GM23338 (cell line): ENCODE measurements at regions not wholly inside any gene's neighbourhood (a gene's known extent, or its start where the extent isn't known, plus 50 kb on each side); places are given as distances from the start of the nearest gene placed in this dataset.

Source experiments
- ATAC-seq: fragments of 200-7000 bp; cut with Tn5 transposase; 3 replicates; pipeline ENCODE4 v1.9.1; 2020
- DNase-seq: peaks from one replicate; pipeline ENCODE4 v3.0.0-alpha.2; 2015; ENCODE audit warnings: low spot score
- H2AFZ ChIP-seq: fragments of 200-600 bp; sonication (generic); 2 replicates; pipeline ENCODE4 v1.8.0; 2016; ENCODE audit warnings: antibody characterized with exemption, mild to moderate bottlenecking, moderate library complexity
- H3F3A ChIP-seq: fragments of 200-600 bp; sonication (generic); replicated peaks from 2 replicates; pipeline ENCODE4 v1.8.0; 2017; ENCODE audit warnings: antibody characterized with exemption, mixed run types, low read depth
- H3K27ac ChIP-seq: fragments of 200-600 bp; sonication (generic); 2 replicates; pipeline ENCODE4 v1.6.1; 2016; ENCODE audit warnings: low read depth
- H3K27me3 ChIP-seq: fragments of 200-600 bp; sonication (generic); 2 replicates; pipeline ENCODE4 v1.8.0; 2016; ENCODE audit warnings: mild to moderate bottlenecking, mixed run types, moderate library complexity; ENCODE audit not compliant: insufficient read depth
- H3K36me3 ChIP-seq: fragments of 200-600 bp; sonication (generic); 2 replicates; pipeline ENCODE4 v1.8.0; 2016; ENCODE audit warnings: mild to moderate bottlenecking; ENCODE audit not compliant: insufficient read depth
- H3K4me1 ChIP-seq: fragments of 200-600 bp; sonication (generic); 2 replicates; pipeline ENCODE4 v1.8.0; 2016; ENCODE audit warnings: mild to moderate bottlenecking, moderate library complexity; ENCODE audit not compliant: insufficient read depth
- H3K4me2 ChIP-seq: fragments of 200-600 bp; sonication (generic); 2 replicates; pipeline ENCODE4 v1.7.1; 2017; ENCODE audit warnings: mixed run types
- H3K4me3 ChIP-seq: fragments of 200-600 bp; sonication (generic); 2 replicates; pipeline ENCODE4 v1.6.1; 2016; ENCODE audit warnings: mixed run types
- H3K79me2 ChIP-seq: fragments of 200-600 bp; sonication (generic); replicated peaks from 2 replicates; pipeline ENCODE4 v1.8.0; 2017; ENCODE audit warnings: mild to moderate bottlenecking; ENCODE audit not compliant: insufficient read depth
- H3K9me2 ChIP-seq: fragments of 200-600 bp; sonication (generic); 2 replicates; pipeline ENCODE4 v1.8.0; 2017; ENCODE audit not compliant: insufficient read depth
- H4K20me1 ChIP-seq: fragments of 200-600 bp; sonication (generic); replicated peaks from 2 replicates; pipeline ENCODE4 v1.8.0; 2017; ENCODE audit warnings: mild to moderate bottlenecking; ENCODE audit not compliant: insufficient read depth
- H3K27ac Mint-ChIP-seq: 2 replicates; pipeline ENCODE4 v1.8.0; 2020; ENCODE audit warnings: inconsistent platforms, mild to moderate bottlenecking, moderate library complexity, mixed read lengths
- H3K27me3 Mint-ChIP-seq: 3 replicates; pipeline ENCODE4 v1.8.0; 2022; ENCODE audit warnings: low read depth, mild to moderate bottlenecking, moderate library complexity, mixed read lengths, inconsistent platforms; ENCODE audit not compliant: insufficient read depth, poor library complexity
- H3K36me3 Mint-ChIP-seq: 3 replicates; pipeline ENCODE4 v1.8.0; 2021; ENCODE audit warnings: low read depth, mild to moderate bottlenecking, inconsistent platforms, moderate library complexity, mixed read lengths
- H3K4me1 Mint-ChIP-seq: 3 replicates; pipeline ENCODE4 v1.8.0; 2020; ENCODE audit warnings: mild to moderate bottlenecking, inconsistent platforms, mixed read lengths
- H3K4me3 Mint-ChIP-seq: 3 replicates; pipeline ENCODE4 v1.8.0; 2021; ENCODE audit warnings: moderate library complexity, mild to moderate bottlenecking, inconsistent platforms, mixed read lengths
- H3K9me3 Mint-ChIP-seq: 3 replicates; pipeline ENCODE4 v1.8.0; 2020; ENCODE audit warnings: moderate library complexity, mild to moderate bottlenecking, inconsistent platforms, mixed read lengths
- CREB1 ChIP-seq: fragments of 250-450 bp; sonication (Bioruptor Pico); IDR thresholded peaks from 2 replicates; pipeline ENCODE4 v1.5.0; 2020; ENCODE audit warnings: low read depth, mild to moderate bottlenecking, moderate library complexity
- ETS1 ChIP-seq: IDR thresholded peaks from 2 replicates; pipeline ENCODE4 v1.6.1; 2016; ENCODE audit warnings: antibody characterized with exemption
- EZH2 ChIP-seq: fragments of 200-600 bp; sonication (generic); IDR thresholded peaks from one replicate; pipeline ENCODE4 v1.8.0; 2017; ENCODE audit warnings: antibody characterized with exemption, mild to moderate bottlenecking, low read depth; ENCODE audit not compliant: unreplicated experiment
- EZH2phosphoT487 ChIP-seq: fragments of 200-600 bp; sonication (generic); IDR thresholded peaks from one replicate; pipeline ENCODE4 v1.8.1; 2018; ENCODE audit warnings: antibody characterized with exemption; ENCODE audit not compliant: unreplicated experiment
- JUNB ChIP-seq: IDR thresholded peaks from one replicate; pipeline ENCODE4 v1.6.1; 2016; ENCODE audit warnings: antibody characterized with exemption; ENCODE audit not compliant: unreplicated experiment
- NANOG ChIP-seq: IDR thresholded peaks from 2 replicates; pipeline ENCODE4 v1.6.1; 2016; ENCODE audit warnings: antibody characterized with exemption, borderline replicate concordance
- POLR2AphosphoS5 ChIP-seq: IDR thresholded peaks from 2 replicates; pipeline ENCODE4 v1.6.1; 2016; ENCODE audit warnings: antibody characterized with exemption, low read depth
- STAT1 ChIP-seq: IDR thresholded peaks from one replicate; pipeline ENCODE4 v1.6.1; 2016; ENCODE audit warnings: antibody characterized with exemption; ENCODE audit not compliant: unreplicated experiment
- ZNF114 ChIP-seq: fragments of 250-450 bp; sonication (Bioruptor Pico); IDR thresholded peaks from 2 replicates; pipeline ENCODE4 v1.5.0; 2020; ENCODE audit warnings: mild to moderate bottlenecking, moderate library complexity
- ZNF331 ChIP-seq: fragments of 250-450 bp; sonication (Bioruptor Pico); IDR thresholded peaks from 2 replicates; pipeline ENCODE4 v1.5.0; 2020; ENCODE audit warnings: low read depth, mild to moderate bottlenecking, moderate library complexity
- TF ChIP-seq, protein P1 (sequence below), 2 experiments: fragments of 200-600 bp in 1 of 2; sonication (generic) in 1 of 2; conservative IDR thresholded peaks; 2 replicates each; pipeline versions ENCODE4 v1.5.1 to v1.6.1; 2016 to 2017; ENCODE audit warnings: antibody characterized with exemption in 2 of 2, low read depth in 2 of 2, mild to moderate bottlenecking in 2 of 2, moderate library complexity in 1 of 2
- TF ChIP-seq, protein P2 (sequence below): IDR thresholded peaks from one replicate; pipeline ENCODE4 v1.6.1; 2018; ENCODE audit warnings: antibody characterized with exemption; ENCODE audit not compliant: unreplicated experiment
- TF ChIP-seq, protein P3 (sequence below): fragments of 250-450 bp; sonication (Bioruptor Pico); IDR thresholded peaks from 2 replicates; pipeline ENCODE4 v1.5.0; 2020; ENCODE audit warnings: mild to moderate bottlenecking, moderate library complexity

- no peak overlapping the region for H2AFZ ChIP-seq
- H3K4me2 ChIP-seq: no peak overlapping the region
- no peaks in the 10 kb centered on the region for H3K27me3 Mint-ChIP-seq
- DNase-seq: no peak
- no peaks in the 10 kb centered on the region for H3F3A ChIP-seq
- ATAC-seq: no peak
- no peak overlapping the region for H3K4me3 Mint-ChIP-seq
- H3K4me1 Mint-ChIP-seq: no peaks in the 10 kb centered on the region; the same call in 2 of the 3 replicates
- H3K9me3 Mint-ChIP-seq: peaks cover 10% of the 10 kb centered on the region
- H3K27ac Mint-ChIP-seq: no peak overlapping the region
- no peaks in the 10 kb centered on the region for H3K27me3 ChIP-seq
- H3K4me1 ChIP-seq: no peaks in the 10 kb centered on the region
- no peak overlapping the region for H3K4me3 ChIP-seq
- H3K36me3 Mint-ChIP-seq: no peaks in the 10 kb centered on the region
- TF ChIP-seq STAT1 (no peak), ETS1 (no peak), CREB1 (CRISPR knock-in tag) (no peak), EZH2 (no peak), POLR2AphosphoS5 (no peak), JUNB (no peak), NANOG (no peak), ZNF114 (no peak), ZNF331 (CRISPR knock-in tag) (no peak), EZH2phosphoT487 (no peak)
- TF ChIP-seq, protein P1, sequence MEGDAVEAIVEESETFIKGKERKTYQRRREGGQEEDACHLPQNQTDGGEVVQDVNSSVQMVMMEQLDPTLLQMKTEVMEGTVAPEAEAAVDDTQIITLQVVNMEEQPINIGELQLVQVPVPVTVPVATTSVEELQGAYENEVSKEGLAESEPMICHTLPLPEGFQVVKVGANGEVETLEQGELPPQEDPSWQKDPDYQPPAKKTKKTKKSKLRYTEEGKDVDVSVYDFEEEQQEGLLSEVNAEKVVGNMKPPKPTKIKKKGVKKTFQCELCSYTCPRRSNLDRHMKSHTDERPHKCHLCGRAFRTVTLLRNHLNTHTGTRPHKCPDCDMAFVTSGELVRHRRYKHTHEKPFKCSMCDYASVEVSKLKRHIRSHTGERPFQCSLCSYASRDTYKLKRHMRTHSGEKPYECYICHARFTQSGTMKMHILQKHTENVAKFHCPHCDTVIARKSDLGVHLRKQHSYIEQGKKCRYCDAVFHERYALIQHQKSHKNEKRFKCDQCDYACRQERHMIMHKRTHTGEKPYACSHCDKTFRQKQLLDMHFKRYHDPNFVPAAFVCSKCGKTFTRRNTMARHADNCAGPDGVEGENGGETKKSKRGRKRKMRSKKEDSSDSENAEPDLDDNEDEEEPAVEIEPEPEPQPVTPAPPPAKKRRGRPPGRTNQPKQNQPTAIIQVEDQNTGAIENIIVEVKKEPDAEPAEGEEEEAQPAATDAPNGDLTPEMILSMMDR (conservative IDR thresholded peaks at IDR 0.05; ENCODE audit: low read depth in 2 of 2): no peak
- TF ChIP-seq, protein P2, sequence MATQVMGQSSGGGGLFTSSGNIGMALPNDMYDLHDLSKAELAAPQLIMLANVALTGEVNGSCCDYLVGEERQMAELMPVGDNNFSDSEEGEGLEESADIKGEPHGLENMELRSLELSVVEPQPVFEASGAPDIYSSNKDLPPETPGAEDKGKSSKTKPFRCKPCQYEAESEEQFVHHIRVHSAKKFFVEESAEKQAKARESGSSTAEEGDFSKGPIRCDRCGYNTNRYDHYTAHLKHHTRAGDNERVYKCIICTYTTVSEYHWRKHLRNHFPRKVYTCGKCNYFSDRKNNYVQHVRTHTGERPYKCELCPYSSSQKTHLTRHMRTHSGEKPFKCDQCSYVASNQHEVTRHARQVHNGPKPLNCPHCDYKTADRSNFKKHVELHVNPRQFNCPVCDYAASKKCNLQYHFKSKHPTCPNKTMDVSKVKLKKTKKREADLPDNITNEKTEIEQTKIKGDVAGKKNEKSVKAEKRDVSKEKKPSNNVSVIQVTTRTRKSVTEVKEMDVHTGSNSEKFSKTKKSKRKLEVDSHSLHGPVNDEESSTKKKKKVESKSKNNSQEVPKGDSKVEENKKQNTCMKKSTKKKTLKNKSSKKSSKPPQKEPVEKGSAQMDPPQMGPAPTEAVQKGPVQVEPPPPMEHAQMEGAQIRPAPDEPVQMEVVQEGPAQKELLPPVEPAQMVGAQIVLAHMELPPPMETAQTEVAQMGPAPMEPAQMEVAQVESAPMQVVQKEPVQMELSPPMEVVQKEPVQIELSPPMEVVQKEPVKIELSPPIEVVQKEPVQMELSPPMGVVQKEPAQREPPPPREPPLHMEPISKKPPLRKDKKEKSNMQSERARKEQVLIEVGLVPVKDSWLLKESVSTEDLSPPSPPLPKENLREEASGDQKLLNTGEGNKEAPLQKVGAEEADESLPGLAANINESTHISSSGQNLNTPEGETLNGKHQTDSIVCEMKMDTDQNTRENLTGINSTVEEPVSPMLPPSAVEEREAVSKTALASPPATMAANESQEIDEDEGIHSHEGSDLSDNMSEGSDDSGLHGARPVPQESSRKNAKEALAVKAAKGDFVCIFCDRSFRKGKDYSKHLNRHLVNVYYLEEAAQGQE: no peak
- TF ChIP-seq, protein P3, sequence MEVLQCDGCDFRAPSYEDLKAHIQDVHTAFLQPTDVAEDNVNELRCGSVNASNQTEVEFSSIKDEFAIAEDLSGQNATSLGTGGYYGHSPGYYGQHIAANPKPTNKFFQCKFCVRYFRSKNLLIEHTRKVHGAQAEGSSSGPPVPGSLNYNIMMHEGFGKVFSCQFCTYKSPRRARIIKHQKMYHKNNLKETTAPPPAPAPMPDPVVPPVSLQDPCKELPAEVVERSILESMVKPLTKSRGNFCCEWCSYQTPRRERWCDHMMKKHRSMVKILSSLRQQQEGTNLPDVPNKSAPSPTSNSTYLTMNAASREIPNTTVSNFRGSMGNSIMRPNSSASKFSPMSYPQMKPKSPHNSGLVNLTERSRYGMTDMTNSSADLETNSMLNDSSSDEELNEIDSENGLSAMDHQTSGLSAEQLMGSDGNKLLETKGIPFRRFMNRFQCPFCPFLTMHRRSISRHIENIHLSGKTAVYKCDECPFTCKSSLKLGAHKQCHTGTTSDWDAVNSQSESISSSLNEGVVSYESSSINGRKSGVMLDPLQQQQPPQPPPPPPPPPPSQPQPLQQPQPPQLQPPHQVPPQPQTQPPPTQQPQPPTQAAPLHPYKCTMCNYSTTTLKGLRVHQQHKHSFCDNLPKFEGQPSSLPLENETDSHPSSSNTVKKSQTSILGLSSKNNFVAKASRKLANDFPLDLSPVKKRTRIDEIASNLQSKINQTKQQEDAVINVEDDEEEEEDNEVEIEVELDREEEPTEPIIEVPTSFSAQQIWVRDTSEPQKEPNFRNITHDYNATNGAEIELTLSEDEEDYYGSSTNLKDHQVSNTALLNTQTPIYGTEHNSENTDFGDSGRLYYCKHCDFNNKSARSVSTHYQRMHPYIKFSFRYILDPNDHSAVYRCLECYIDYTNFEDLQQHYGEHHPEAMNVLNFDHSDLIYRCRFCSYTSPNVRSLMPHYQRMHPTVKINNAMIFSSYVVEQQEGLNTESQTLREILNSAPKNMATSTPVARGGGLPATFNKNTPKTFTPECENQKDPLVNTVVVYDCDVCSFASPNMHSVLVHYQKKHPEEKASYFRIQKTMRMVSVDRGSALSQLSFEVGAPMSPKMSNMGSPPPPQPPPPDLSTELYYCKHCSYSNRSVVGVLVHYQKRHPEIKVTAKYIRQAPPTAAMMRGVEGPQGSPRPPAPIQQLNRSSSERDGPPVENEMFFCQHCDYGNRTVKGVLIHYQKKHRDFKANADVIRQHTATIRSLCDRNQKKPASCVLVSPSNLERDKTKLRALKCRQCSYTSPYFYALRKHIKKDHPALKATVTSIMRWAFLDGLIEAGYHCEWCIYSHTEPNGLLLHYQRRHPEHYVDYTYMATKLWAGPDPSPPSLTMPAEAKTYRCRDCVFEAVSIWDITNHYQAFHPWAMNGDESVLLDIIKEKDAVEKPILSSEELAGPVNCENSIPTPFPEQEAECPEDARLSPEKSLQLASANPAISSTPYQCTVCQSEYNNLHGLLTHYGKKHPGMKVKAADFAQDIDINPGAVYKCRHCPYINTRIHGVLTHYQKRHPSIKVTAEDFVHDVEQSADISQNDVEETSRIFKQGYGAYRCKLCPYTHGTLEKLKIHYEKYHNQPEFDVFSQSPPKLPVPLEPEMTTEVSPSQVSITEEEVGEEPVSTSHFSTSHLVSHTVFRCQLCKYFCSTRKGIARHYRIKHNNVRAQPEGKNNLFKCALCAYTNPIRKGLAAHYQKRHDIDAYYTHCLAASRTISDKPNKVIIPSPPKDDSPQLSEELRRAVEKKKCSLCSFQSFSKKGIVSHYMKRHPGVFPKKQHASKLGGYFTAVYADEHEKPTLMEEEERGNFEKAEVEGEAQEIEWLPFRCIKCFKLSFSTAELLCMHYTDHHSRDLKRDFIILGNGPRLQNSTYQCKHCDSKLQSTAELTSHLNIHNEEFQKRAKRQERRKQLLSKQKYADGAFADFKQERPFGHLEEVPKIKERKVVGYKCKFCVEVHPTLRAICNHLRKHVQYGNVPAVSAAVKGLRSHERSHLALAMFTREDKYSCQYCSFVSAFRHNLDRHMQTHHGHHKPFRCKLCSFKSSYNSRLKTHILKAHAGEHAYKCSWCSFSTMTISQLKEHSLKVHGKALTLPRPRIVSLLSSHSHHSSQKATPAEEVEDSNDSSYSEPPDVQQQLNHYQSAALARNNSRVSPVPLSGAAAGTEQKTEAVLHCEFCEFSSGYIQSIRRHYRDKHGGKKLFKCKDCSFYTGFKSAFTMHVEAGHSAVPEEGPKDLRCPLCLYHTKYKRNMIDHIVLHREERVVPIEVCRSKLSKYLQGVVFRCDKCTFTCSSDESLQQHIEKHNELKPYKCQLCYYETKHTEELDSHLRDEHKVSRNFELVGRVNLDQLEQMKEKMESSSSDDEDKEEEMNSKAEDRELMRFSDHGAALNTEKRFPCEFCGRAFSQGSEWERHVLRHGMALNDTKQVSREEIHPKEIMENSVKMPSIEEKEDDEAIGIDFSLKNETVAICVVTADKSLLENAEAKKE: no peak
- no peak overlapping the region for H3K27ac ChIP-seq
- H3K36me3 ChIP-seq: no peaks in the 10 kb centered on the region
- H3K79me2 ChIP-seq: no peaks in the 10 kb centered on the region
- no peaks in the 10 kb centered on the region for H4K20me1 ChIP-seq
- no peaks in the 10 kb centered on the region for H3K9me2 ChIP-seq
Measured at GRCh38 chr6:85867595-85867994, 224.9 kb upstream of the SYNCRIP start.
